ENCODE measurements at regions not wholly inside any gene's neighbourhood (a gene's known extent, or its start where the extent isn't known, plus 50 kb on each side); places are given as distances from the start of the nearest gene placed in this dataset.

- TF ChIP-seq CTCF (conservative IDR thresholded peaks at IDR 0.05): no peak
- H3K27ac ChIP-seq: no peak overlapping the region
These were observed 54.4 kb downstream of the UNCX start for GRCh38 chr7:1286946-1287645.

DNA sequence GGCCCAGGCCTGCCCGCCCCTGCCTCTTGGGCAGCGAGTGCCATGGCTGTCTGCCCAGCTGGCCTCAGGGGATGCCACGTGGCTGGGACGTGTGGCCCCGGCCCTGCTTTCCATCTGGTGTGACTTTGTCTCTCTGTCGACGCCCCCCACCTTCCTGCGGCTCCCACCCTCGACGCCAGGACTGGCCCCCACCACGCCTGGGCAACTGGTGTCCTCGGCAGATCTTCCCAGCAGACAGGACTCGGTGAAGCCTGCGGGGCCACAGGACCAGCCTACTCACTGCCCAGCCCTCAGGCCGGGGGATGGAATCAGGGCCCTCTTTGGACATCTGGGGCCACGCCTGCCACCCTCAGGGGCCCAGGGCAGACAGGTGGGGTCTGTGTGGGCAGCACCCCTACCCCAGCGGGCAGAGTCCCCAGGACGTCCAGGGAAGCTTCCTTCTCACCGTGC lies 55.1 kb downstream of the UNCX start:
- H3K27ac ChIP-seq: no peak overlapping the region
- no peak for TF ChIP-seq CTCF (conservative IDR thresholded peaks at IDR 0.05)

GRCh38 chr7:1288390-1288995 lies 55.8 kb downstream of the UNCX start:
- H3K27ac ChIP-seq: no peak overlapping the region
- TF ChIP-seq CTCF (conservative IDR thresholded peaks at IDR 0.05): no peak

DNA sequence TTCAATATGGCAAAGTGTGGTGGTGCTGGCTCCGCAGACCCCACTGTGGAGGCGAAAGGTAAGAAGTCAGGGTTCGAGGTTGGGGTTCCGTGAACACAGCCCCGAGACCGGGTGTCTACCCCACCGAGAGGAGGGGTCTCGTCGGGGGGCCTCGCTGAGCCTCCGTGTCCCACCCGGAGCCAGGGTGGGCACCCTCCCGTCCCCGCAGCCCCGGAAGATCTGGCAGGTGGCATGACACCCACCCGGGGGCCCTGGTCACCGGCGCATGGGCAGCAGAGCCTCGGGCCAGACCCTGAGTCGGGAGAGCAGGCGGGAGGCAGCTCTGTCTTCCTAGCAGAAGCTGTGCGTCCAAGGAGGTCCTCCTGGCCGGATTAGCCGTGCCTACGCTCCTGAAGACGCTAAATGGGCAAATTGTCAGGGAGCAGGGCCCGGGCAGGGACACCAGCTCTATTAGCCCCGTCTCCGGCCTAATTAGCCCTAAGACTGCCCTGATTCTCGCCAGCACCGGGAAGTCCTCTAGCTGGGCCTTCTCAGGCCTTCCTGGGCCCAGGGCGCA lies 56.4 kb downstream of the UNCX start:
- no peak for TF ChIP-seq CTCF (conservative IDR thresholded peaks at IDR 0.05)
- H3K27ac ChIP-seq: peak overlapping the region; percentile 60; the same call in 1 of the 2 replicates

GRCh38 chr7:1289666-1290025 lies 57.0 kb downstream of the UNCX start:
- no peak for TF ChIP-seq CTCF (conservative IDR thresholded peaks at IDR 0.05)
- H3K27ac ChIP-seq: peak overlapping the region; percentile 60

DNA sequence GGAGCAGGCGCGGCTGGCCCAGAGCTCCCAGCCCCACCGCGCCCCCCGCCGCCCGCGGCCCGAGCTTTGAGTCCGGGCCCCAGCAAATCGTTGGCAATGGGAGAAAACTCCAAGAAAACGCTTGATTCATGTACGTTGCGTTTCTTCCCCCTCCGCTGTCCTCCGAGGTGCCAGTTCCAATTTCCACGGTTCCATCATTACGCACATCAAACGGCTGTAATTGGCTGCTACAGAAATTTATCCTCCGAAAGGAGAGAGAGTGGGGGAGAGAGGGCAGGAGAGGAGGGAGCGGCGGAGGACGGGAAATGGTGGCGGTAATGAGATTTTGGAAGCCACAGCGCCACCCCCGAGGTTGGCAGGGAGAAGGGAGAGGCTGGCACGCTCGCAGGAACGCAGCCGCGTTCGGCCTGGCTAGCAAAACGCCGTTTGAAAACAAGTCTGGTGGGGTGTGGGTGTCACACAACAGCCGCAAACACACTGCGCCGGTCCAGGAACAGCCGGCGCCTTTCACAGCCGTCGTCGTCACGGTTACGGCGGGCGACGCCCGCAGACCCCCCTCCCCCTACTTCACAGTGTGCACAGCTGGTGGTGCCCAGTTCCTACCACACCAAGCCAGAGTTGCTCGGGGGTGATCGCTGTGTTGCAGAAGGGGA lies 57.5 kb downstream of the UNCX start:
- H3K27ac ChIP-seq: peak overlapping the region; percentile 60
- TF ChIP-seq CTCF (conservative IDR thresholded peaks at IDR 0.05): peak; percentile 60

DNA sequence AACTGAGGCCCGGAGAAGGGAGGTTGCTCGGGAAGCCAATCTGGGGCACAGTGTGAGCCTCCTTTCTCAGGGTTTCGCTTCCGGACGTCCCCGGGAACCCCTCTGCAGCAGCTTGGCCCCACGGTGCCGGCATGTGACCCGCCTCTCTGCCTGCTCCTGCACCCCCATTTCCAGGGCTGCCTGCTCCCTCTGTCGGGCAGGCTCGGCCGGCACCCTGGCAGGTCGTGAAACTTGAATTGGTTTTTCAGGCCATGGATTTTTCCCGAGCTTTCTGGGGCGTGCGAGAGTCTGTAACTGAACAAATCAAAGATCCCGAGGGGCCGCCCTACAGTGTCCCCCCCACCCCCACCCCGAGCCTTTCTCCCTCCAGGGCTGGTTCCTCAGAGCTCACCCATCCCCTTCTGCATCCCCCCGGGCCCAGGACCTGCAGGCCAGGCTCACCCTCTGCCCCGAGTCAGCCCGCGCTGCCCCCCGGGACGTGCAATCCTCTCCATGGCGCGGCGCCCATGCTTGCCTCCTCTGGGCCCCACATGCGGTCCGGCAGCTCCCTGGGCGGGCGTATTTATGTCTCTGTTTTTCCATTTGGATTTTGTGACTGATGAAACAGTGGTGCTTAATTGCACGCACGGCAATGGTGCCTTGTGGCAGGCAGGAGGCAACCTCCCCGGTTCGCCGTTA lies 58.1 kb downstream of the UNCX start:
- no peak for TF ChIP-seq CTCF (conservative IDR thresholded peaks at IDR 0.05)

More for the DNA sequence above, 58.1 kb downstream of the UNCX start:
- H3K27ac ChIP-seq: peak overlapping the region; percentile 60
